HUES6 (cell line): ENCODE measurements at regions not wholly inside any gene's neighbourhood (a gene's known extent, or its start where the extent isn't known, plus 50 kb on each side); places are given as distances from the start of the nearest gene placed in this dataset.

Source experiments
- H3K27ac ChIP-seq: 2 replicates; pipeline ENCODE4 v1.7.0; 2013; ENCODE audit warnings: low read depth, mild to moderate bottlenecking, low read length, inconsistent platforms
- H3K27me3 ChIP-seq: 2 replicates; pipeline ENCODE4 v1.6.1; 2013; ENCODE audit warnings: low read length; ENCODE audit not compliant: control insufficient read depth, insufficient read depth
- H3K36me3 ChIP-seq: 2 replicates; pipeline ENCODE4 v1.6.1; 2013; ENCODE audit warnings: low read length; ENCODE audit not compliant: control insufficient read depth, insufficient read depth
- H3K4me1 ChIP-seq: 2 replicates; pipeline ENCODE4 v1.6.1; 2013; ENCODE audit warnings: low read length; ENCODE audit not compliant: control insufficient read depth, insufficient read depth
- H3K4me3 ChIP-seq: 2 replicates; pipeline ENCODE4 v1.5.1; 2013; ENCODE audit warnings: low read depth, low read length
- H3K9ac ChIP-seq: one replicate; pipeline ENCODE4 v1.6.1; 2013; ENCODE audit warnings: mild to moderate bottlenecking, low read length
- H3K9me3 ChIP-seq: 2 replicates; pipeline ENCODE4 v1.6.1; 2013; ENCODE audit warnings: low read depth, low read length; ENCODE audit not compliant: control insufficient read depth, insufficient read depth

- H3K27ac ChIP-seq, result no peak overlapping the region
- peaks cover 14% of the 10 kb centered on the region; the same call in 1 of the 2 replicates for H3K4me1 ChIP-seq
- no peaks in the 10 kb centered on the region for H3K27me3 ChIP-seq
- no peak overlapping the region for H3K4me3 ChIP-seq
- no peak overlapping the region for H3K9ac ChIP-seq
- no peaks in the 10 kb centered on the region for H3K9me3 ChIP-seq
- H3K36me3 ChIP-seq, result no peaks in the 10 kb centered on the region
Measured at GRCh38 chr10:117936566-117936965, 110.2 kb downstream of the RAB11FIP2 start.

- Histone ChIP-seq H3K9me3 (no peaks in the 10 kb centered on the region), H3K4me3 (no peak overlapping the region), H3K9ac (no peak overlapping the region), H3K4me1 (peaks cover 14% of the 10 kb centered on the region; the same call in 1 of the 2 replicates), H3K36me3 (no peaks in the 10 kb centered on the region), H3K27me3 (no peaks in the 10 kb centered on the region), H3K27ac (no peak overlapping the region)
Measured at GRCh38 chr10:117936976-117937375, 109.8 kb downstream of the RAB11FIP2 start.

GRCh38 chr10:117938104-117938503, 108.6 kb downstream of the RAB11FIP2 start:
- Histone ChIP-seq H3K27me3 (no peaks in the 10 kb centered on the region), H3K9ac (no peak overlapping the region), H3K27ac (no peak overlapping the region), H3K4me3 (no peak overlapping the region), H3K4me1 (peaks cover 14% of the 10 kb centered on the region; the same call in 1 of the 2 replicates), H3K9me3 (no peaks in the 10 kb centered on the region), H3K36me3 (no peaks in the 10 kb centered on the region)

- Histone ChIP-seq H3K9me3 (peaks cover 3% of the 10 kb centered on the region; the same call in 1 of the 2 replicates), H3K4me3 (no peak overlapping the region), H3K27ac (no peak overlapping the region), H3K4me1 (no peaks in the 10 kb centered on the region), H3K27me3 (no peaks in the 10 kb centered on the region), H3K36me3 (no peaks in the 10 kb centered on the region), H3K9ac (no peak overlapping the region)
Measured at GRCh38 chr10:117942226-117942625, 104.5 kb downstream of the RAB11FIP2 start.

- H3K36me3 ChIP-seq, result no peaks in the 10 kb centered on the region
- no peak overlapping the region for H3K9ac ChIP-seq
- no peak overlapping the region for H3K27ac ChIP-seq
- H3K4me1 ChIP-seq, result no peaks in the 10 kb centered on the region
- H3K9me3 ChIP-seq, result peaks cover 3% of the 10 kb centered on the region; the same call in 1 of the 2 replicates
- H3K27me3 ChIP-seq, result no peaks in the 10 kb centered on the region
- no peak overlapping the region for H3K4me3 ChIP-seq
Measured at GRCh38 chr10:117944676-117945447, 101.9 kb downstream of the RAB11FIP2 start.

GRCh38 chr10:117945651-117946050, 101.1 kb downstream of the RAB11FIP2 start:
- Histone ChIP-seq H3K4me3 (no peak overlapping the region), H3K27ac (no peak overlapping the region), H3K4me1 (no peaks in the 10 kb centered on the region), H3K9me3 (peaks cover 3% of the 10 kb centered on the region; the same call in 1 of the 2 replicates), H3K36me3 (no peaks in the 10 kb centered on the region), H3K9ac (no peak overlapping the region), H3K27me3 (no peaks in the 10 kb centered on the region)

- Histone ChIP-seq H3K36me3 (no peaks in the 10 kb centered on the region), H3K4me1 (no peaks in the 10 kb centered on the region), H3K27me3 (no peaks in the 10 kb centered on the region), H3K27ac (no peak overlapping the region), H3K9me3 (peaks cover 3% of the 10 kb centered on the region; the same call in 1 of the 2 replicates), H3K9ac (no peak overlapping the region), H3K4me3 (no peak overlapping the region)
Measured at GRCh38 chr10:117946525-117947070, 100.1 kb downstream of the RAB11FIP2 start.

- Histone ChIP-seq H3K9ac (no peak overlapping the region), H3K4me1 (no peaks in the 10 kb centered on the region), H3K36me3 (no peaks in the 10 kb centered on the region), H3K4me3 (no peak overlapping the region), H3K27ac (no peak overlapping the region), H3K9me3 (peaks cover 3% of the 10 kb centered on the region; the same call in 1 of the 2 replicates), H3K27me3 (no peaks in the 10 kb centered on the region)
Measured at GRCh38 chr10:117948493-117948892, 98.2 kb downstream of the RAB11FIP2 start.

- no peak overlapping the region for H3K9ac ChIP-seq
- H3K27me3 ChIP-seq, result no peaks in the 10 kb centered on the region
Measured at GRCh38 chr10:117950408-117950807, 96.3 kb downstream of the RAB11FIP2 start.

More at GRCh38 chr10:117950408-117950807, 96.3 kb downstream of the RAB11FIP2 start:
- no peak overlapping the region for H3K27ac ChIP-seq
- peaks cover 3% of the 10 kb centered on the region; the same call in 1 of the 2 replicates for H3K9me3 ChIP-seq
- no peaks in the 10 kb centered on the region for H3K36me3 ChIP-seq
- no peaks in the 10 kb centered on the region for H3K4me1 ChIP-seq
- no peak overlapping the region for H3K4me3 ChIP-seq
